NCI-H510A (cell line): ENCODE measurements at regions not wholly inside any gene's neighbourhood (a gene's known extent, or its start where the extent isn't known, plus 50 kb on each side); places are given as distances from the start of the nearest gene placed in this dataset.
"Not testable (repeated sequence)": the region's sequence is repeated elsewhere in the genome, so short reads cannot be mapped to it uniquely, and the experiment has no call there.

Experiments
- DNase-seq: peaks from one replicate; lab custom pipeline; 2025; lab: John Stamatoyannopoulos, UW

DNA sequence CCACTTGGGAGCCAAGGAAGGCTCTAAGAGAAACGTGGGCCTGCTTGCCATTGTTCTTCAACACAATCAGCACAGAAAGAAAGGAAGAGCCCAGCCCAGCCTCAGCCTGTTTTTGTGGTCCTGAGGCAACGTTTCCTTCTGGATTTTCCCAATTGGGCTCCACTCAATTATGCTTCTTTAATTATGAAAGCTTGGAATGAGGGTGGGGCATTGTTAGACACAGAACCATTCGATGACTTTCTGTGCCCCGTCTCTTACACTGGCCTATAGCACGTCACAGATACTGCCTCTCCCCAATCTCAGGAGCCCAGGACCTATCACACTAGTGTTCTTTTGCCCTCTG, 207.4 kb downstream of the ZFP36L2 start:
- no peak for DNase-seq

DNA sequence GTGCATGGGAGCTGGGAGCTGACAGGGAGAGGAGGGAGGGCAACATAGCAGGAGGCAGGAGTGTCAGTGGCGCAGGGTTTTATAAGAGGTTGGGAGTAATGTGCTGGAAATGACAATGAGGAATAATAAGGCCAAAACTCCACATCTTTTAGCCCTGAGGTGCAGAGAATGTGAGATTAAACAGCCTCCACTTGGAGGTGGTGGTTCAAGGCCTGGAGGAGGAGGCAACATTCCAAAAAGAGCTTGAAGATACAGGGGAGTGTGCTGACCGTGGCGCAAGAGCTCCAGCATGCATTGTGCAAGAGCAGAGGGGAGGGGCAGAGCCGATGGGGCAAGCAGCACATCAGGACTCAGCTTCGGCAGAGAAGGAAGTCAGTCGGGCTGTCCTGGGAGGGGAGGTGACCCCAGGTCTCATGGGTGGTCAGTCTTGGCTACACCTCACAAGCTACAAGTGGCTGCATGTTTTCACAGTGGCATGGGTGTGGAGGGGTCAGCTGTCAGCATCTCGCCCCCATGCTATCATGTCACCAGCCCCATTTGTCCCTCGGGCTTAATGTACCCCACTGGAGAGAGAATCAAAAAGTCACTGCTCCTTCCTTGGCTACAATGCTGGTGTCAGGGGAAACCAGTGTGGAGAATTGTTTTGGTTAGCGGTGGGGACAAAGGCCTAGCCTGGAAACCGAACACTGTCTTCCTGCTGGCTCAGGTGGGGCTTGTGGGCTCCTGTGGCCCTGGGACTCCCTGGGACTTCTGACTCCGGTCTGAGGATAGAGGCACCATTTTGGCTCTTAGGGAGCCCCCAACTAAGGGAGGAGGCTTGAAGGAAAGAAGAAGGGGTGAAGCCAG, 208.0 kb downstream of the ZFP36L2 start:
- no peak for DNase-seq

DNA sequence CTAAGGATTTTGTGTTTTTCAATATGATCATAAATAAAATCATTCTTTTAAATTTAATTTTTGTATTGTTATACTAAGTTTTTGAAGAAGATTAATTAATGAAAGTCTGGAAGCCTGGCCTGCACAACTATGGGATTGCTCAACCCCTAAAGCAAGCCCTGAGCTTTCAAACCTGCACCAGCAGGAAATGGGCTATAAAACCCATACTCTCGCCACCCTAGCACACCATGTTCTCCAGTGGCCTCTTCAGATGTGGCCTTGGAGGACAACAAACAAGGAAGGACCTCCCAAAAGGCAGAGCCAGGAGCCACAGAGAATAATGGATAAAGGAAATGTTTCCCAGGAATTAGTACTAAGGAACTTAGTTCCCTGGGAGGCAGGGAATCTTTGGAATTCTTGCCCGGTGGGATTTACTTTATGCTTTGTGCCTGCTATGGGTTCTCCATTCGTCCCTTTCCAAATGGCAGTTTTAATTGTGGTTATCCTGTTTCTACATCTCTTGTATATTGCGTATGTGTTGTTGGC, 212.5 kb downstream of the ZFP36L2 start:
- DNase-seq: no peak

DNA sequence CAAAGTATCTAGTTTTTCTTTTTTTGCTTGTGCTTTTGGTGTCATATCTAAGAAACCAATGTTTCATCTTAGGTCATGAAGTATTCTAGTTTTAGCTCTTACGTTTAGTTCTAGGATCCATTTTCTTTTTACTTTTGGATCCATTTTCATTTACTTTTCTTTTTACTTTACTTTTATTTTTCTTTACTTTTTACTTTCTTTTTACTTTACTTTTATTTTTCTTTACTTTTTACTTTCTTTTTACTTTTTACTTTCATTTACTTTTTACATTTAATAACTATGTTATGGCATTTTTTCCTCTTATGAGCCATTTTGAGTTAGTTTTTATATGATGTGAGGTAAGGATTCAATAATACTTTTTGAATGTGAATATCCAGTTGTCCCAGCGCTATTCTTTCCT, 213.4 kb downstream of the ZFP36L2 start:
- DNase-seq: no peak

DNA sequence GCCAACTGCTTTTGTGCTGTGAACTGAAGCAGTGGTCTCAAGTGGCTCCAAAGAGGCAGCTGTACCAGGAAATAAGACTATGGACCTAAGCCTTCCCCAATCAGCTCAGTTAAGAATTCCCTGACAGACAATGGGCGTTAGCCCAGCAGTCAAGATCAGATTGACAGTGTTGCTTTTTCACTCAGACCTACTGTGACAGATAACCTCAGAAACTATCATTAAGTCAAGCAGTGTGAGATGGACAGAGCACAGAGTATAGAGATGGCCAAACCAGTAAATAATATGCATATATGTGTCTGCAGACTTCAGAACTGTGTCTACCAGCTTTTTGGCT, 215.3 kb downstream of the ZFP36L2 start:
- no peak for DNase-seq

DNA sequence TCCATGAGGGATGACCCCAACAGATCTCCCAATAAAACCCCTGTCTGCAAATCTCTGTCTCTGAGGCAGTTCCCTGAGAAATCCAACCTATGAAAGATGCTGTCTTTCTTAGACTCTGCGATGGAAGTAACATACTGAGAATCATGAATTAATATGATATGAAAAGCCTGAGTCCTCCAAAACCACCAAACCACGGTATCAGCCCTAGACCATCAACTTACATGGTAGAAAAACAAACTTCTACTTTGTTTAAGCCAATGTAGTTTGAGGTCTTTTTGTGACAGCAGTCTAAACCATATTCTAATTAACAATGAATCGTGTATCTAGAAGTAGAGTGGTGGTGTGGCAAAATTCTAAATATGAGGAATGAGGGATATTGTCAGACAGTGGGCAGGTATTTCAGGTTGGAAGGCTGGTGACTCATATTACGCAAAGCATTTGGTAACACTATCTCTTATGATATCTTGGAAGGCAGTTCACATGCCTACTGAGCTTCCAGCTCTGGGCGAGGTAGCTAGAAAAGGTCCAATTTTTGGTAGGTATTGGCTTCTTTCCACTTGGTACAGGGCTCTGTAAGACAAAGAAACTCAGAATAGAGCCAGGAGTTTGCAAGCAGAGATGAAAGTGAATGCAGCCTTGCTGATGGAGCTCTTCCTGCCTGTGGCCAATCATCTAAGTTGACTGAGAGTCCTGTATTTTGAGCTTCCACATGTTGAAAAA, 215.8 kb downstream of the ZFP36L2 start:
- DNase-seq: no peak

DNA sequence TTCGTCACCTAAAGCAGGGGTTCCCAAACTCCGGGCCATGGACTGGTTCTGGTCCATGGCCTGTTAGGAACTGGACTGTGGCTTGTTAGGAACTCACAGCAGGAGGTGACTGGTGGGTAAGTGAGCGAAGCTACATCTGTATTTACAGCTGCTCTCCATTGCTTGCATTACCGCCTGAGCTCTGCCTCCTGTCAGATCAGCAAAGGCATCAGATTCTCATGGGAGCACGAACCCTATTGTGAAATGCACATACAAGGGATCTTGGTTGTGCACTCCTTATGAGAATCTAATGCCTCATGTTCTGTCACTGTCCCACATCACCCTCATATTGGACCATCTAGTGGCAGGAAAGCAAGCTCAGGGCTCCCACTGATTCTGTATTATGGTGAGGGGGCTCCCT, 217.0 kb downstream of the ZFP36L2 start:
- DNase-seq: no peak

DNA sequence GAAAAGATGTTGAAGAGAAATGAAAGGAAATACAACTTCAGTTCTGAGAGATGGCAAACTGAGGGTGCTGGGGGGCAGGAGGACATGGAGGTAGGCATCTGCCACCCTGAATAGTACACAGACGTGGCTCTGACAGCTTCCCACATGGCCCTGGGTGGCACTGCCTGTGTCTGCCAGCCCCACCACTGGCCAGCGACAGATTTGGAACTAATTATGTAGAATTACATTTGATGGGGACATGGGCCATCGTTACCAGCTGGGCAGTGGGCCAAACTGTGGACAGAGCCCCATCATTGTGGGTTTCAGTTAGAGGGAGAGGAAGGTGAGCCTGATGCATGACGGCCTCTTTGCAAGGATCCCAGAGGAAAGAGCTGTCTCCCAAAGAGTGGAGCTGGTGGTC, 216.0 kb upstream of the HAAO start:
- no peak for DNase-seq

DNA sequence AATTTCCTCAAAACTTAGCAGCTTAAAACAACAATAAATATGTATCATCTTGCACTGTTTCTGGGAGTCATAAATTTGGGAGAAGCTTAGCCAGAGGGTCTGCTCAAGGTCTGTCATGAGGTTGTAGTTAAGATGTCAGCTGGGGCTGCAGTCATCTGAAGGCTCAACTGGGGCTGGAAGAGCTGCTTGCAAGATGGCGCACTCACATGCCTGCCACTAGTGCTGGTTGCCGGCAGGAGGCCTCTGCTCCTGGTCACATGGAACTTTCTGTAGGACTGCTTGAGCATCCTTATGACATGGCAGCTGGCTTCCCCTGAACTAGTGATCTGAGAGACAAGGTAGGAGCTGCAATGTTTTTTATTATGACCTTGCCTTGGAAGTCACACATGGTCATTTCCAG, 215.5 kb upstream of the HAAO start:
- no peak for DNase-seq

DNA sequence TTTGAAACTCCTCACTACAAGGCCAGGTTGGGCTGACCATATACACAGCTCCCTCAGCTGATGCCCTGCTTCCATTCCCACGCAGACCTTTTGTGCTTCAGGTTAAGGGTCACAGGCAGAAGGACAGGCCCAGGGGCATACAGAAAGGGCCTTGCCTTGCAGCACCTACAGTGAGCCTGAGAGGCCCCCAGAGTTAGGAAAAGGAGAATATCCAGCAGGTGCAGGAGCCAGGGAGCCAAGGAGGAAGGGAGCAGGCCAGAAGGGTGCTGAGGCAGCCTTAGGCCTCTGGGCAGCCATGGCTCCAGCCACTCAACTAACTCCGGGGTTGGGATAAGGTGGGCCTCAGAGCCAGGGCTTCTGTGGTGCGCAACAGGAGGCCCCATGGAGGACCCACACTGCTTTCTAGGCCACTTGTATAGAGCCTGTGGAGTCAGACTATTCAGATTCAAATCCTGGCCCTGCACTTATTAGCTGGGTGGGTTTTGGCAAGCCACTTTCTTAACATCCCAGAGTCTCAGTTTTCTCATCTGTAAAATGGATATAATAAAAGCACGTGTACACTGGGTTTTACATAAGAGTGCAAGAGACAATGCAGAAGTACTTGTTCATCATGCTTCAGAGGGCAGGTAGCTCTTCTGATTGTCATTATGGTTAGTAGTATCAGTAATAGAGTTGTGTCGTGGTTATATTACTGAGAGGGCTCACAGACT, 214.6 kb upstream of the HAAO start:
- no peak for DNase-seq

DNA sequence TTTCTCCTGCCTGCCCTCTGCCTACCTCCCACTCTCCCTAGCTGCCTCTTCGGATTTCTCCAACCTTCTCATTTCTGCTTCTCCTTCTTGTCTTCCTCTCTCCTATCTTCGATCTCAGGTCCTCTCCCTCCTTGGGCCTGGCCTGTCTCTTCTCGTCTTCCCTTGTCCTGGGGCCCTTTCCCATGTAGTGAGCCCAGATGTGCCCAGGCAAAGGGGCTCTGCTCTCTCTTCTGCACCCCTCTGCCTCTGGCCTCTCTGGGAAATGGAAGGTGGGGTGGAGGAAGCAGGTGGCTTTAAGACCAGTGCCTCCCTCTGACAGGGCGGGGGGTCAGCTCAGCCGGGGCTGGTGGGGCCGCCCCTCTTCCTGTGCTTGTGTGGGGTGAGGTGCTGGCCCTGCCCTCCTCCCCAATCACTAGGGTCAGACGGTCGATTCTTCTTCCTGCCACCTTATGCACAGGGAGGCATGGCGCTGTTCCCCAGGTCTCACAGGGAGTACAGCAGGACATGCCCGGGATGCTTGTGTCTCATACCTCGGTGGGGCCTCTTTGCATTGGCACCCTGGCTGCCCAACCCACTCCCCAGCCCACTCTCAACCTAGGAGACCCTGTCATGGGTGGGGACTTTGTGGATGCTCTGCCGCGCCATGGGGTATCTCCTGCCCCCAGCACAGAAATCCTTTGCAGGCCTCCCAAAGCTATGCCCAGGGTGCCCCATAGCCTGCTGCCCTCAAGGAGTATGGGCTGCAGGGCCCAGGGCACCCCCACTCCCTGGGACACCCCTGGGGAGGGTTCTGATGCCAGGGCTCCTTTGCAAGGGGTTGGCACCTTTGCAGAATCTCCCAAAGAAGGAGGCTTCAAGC, 213.8 kb upstream of the HAAO start:
- no peak for DNase-seq

DNA sequence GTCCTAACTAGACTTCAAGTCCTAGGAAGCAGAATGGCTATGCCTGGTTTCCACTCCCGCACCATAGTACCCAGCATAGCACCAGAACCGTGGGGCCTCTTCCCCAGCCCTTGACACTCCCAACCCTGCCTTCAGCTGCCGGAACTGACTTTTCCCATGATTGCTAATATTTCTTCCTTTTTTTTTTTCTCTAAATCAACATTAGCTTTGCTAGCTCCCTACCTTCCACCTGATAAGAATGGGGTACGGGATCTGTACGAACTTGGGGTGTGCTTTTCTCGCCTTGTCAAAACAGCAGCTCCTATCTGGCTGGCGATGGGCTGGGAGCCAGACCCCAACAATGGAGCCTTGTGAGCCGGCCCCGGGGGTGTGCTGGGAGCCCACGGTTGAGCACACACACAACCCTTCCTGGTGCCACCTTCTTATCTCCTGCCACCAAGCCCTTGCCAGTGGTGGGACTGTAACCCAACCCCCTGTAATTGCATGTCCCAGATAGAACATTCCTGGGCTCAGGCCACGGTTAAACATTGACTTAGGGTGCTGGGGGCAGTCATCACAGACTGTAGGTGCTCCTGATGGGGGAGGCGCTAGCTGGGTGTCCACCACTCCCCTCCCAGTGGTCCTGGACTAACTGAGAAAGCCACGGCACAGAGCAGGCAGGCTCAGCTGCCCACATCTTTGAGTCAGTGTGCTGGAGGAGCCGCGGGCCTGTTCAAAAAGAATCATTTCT, 213.0 kb upstream of the HAAO start:
- DNase-seq: no peak

DNA sequence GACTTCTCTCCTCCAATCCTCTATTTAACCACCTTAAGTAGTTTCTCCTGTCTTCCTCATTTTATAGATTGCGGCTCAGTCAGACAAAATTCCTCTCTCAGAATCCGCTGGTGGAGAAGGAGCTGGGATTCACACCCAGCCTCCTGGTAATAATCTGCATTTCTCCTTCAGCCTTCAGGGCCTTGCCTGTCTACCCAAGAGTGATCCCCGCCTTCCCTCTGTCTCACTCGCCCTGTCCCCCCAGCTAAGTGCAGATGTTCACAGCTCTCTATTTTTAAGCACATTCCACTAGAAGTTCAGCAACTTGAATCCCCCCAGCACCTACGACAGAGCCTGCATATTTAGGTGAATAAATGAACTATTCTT, 212.5 kb upstream of the HAAO start:
- no peak for DNase-seq

DNA sequence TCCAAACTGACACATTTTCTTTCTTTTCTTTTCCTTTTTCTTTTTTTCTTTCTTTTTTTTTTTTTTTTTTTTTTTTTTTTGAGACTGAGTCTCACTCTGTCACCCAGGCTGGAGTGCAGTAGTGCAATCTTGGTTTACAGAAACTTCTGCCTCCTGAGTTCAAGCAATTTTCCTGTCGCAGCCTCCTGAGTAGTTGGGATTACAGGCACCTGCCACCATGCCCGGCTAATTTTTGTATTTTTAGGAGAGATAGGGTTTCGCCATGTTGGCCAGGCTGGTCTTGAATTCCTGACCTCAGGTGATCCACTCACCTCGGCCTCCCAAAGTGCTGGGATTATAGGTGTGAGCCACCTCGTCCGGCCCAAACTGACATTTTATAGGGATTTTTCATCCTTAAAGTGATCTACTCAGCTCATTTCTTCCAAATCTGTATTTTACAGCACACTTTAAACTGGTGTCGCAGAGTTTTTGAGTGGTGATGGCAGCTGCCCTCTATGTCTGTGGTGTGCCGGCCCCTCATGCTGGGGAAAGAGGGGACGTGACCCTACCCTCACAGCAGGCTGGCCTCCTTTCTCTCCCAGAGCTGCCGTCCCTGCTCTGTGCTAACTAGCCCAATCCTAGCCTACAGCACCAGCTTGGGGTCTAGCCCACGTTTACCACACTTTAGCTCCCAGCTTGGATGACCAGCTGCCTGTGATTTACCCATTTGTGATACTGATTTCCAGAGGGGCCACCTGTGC, 211.9 kb upstream of the HAAO start:
- DNase-seq: not testable (repeated sequence)

DNA sequence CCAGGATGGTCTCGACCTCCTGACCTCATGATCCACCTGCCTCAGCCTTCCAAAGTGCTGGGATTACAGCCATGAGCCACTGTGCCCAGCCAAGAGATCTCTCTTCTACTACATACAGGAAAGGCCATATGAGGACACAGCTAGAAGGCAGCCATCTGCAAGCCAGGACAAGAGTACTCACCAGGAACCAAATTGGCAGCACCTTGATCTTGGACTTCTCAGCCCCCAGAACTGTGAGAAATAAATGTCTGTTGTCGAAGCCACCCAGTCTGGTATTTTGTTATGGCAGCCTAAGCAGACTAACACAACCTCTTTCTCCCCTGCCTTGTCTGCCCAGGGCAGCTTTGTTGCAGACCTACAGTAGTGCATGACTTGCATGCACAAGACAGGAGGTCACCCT, 211.3 kb upstream of the HAAO start:
- no peak for DNase-seq

DNA sequence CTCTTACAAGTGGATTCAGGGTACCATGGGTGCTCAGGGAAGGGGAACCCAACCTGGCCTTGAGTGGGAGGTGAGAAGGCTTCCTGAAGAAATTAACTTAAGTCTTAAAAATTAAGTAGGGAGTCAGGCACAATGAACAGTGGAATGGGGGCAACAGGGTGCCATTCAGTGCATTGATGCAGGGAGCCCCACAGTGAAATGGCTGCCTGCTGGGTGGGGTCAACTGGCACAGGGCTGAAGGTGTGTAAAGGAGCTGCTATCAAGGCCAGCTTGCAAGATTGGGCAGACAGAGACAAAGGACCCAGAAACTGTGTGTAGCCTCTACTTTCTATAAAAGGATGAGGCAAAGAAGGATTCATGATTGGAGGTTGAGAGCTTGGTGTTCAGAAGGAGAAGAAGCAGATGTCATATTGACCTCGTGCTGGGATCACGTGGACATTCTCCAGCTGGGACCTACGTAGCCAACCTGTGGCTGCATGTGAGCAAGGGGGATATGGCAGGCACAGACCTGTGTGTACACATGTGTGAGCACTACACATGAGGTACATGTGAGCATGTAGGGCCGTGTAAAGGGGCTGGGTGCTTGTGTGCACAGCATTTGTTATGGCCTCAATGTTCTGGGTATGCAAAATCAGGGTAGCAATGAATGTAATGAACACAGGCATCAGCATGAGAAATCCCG, 209.5 kb upstream of the HAAO start:
- DNase-seq: no peak

DNA sequence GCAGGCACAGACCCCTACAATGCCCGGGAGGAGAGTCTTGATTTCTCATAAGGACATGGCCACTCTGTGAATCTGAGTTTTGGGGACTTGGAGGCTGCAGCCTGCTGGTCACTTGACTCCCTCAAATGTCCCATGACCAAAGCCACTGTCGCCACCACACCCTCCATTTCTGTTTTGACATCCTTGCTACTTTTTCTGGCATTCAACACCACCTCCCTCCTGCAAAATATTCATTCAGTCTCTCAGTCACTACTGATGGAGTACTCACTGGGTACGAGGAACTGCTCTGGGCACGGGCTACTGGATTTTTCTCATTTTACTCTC, 208.6 kb upstream of the HAAO start:
- no peak for DNase-seq

DNA sequence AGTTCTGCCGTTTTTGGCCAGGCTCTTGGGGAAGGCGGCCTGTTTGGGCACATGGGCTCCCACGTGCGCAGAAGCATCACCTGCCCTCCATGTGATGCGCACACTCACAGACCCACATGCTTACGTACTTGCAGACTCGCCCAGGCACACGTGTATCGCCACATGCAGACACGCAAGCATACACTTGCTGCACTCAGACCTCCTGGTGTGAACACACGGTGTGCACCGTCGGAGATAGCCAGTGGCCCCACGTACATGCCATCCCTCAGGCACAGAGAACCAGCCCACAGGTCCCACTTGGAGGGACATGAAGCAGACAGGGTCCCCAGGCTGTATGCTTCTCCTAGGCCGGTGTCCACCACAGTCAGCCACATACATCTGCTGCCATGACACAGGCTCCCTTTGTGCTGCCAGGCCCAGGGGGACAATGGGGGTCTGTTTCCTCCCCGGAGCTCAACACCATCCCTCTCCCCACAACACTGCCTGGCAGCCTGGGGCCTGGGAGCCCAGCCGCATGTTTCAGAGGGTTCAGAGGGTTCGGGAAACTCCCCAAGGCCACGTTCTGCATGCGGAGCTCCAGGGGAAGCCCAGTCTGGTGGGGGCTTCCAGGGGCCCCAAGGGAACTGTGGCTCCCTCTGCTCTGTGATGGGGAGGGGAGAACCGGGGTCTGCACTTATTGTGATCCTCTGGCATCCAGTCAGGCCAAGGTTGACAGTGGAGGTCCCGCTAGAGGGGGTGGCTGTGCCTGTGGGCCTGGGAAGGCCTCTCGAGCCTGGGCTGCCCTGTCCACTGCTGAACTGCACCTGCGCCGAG, 208.1 kb upstream of the HAAO start:
- no peak for DNase-seq

DNA sequence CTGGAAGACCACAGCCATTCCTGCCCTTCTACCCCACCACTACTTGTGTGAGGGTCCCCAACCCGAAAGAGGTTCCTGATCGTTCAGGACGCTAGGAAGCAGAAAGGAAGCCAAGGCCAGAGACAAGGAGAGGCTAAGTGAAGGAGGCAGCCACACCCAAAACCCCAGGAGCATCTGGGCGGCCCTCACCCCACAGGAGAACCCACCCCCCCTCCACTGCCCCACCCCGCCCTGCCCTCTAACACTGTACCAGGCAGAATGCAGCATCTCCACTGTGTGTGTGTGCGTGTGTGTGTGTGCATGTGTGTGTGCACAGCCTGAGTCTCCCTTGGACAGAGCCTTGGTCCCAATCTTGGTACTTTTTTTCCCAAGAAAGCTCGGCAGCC, 207.5 kb upstream of the HAAO start:
- no peak for DNase-seq
